ENCODE measurements at regions not wholly inside any gene's neighbourhood (a gene's known extent, or its start where the extent isn't known, plus 50 kb on each side); places are given as distances from the start of the nearest gene placed in this dataset.

GRCh38 chr2:18821431-18821830 is 232.1 kb upstream of the NT5C1B start:
- no peaks in the 10 kb centered on the region for H3K9me3 ChIP-seq (ENCODE audit: control insufficient read depth, low read length)
- no peak for DNase-seq (ENCODE audit: low read depth)
- H3K4me3 ChIP-seq (ENCODE audit: low read length) = no peak overlapping the region
- no peak overlapping the region for H3K9ac ChIP-seq (ENCODE audit: low read length)
- H3K36me3 ChIP-seq (ENCODE audit: control insufficient read depth, insufficient read depth, low read length, severe bottlenecking) = no peaks in the 10 kb centered on the region
- H3K27me3 ChIP-seq (replicated peaks; ENCODE audit: control insufficient read depth, insufficient read depth, low read length) = no peaks in the 10 kb centered on the region
- no peaks in the 10 kb centered on the region for H3K4me1 ChIP-seq (ENCODE audit: control insufficient read depth, insufficient read depth, low read length)

GRCh38 chr2:18820966-18821365 is 231.6 kb upstream of the NT5C1B start:
- Histone ChIP-seq H3K9ac (ENCODE audit: low read length) (no peak overlapping the region), H3K4me1 (ENCODE audit: control insufficient read depth, insufficient read depth, low read length) (no peaks in the 10 kb centered on the region), H3K36me3 (ENCODE audit: control insufficient read depth, insufficient read depth, low read length, severe bottlenecking) (no peaks in the 10 kb centered on the region), H3K27me3 (replicated peaks; ENCODE audit: control insufficient read depth, insufficient read depth, low read length) (no peaks in the 10 kb centered on the region), H3K9me3 (ENCODE audit: control insufficient read depth, low read length) (no peaks in the 10 kb centered on the region), H3K4me3 (ENCODE audit: low read length) (no peak overlapping the region)
- DNase-seq (ENCODE audit: low read depth) = no peak

- DNase-seq (ENCODE audit: low read depth) = no peak
- no peaks in the 10 kb centered on the region for H3K4me1 ChIP-seq (ENCODE audit: control insufficient read depth, insufficient read depth, low read length)
- no peak overlapping the region for H3K9ac ChIP-seq (ENCODE audit: low read length)
- H3K36me3 ChIP-seq (ENCODE audit: control insufficient read depth, insufficient read depth, low read length, severe bottlenecking) = no peaks in the 10 kb centered on the region
- no peaks in the 10 kb centered on the region for H3K9me3 ChIP-seq (ENCODE audit: control insufficient read depth, low read length)
- H3K27me3 ChIP-seq (replicated peaks; ENCODE audit: control insufficient read depth, insufficient read depth, low read length) = no peaks in the 10 kb centered on the region
- no peak overlapping the region for H3K4me3 ChIP-seq (ENCODE audit: low read length)
These were observed 230.2 kb upstream of the NT5C1B start for GRCh38 chr2:18819566-18819965.

- Histone ChIP-seq H3K4me1 (ENCODE audit: control insufficient read depth, insufficient read depth, low read length) (no peaks in the 10 kb centered on the region), H3K4me3 (ENCODE audit: low read length) (no peak overlapping the region), H3K27me3 (replicated peaks; ENCODE audit: control insufficient read depth, insufficient read depth, low read length) (no peaks in the 10 kb centered on the region), H3K9me3 (ENCODE audit: control insufficient read depth, low read length) (no peaks in the 10 kb centered on the region), H3K9ac (ENCODE audit: low read length) (no peak overlapping the region), H3K36me3 (ENCODE audit: control insufficient read depth, insufficient read depth, low read length, severe bottlenecking) (no peaks in the 10 kb centered on the region)
- DNase-seq (ENCODE audit: low read depth) = peak; percentile 82
These were observed 225.0 kb upstream of the NT5C1B start for GRCh38 chr2:18814387-18814786.

GRCh38 chr2:18804536-18804935 is 215.2 kb upstream of the NT5C1B start:
- Histone ChIP-seq H3K9ac (ENCODE audit: low read length) (no peak overlapping the region), H3K4me1 (ENCODE audit: control insufficient read depth, insufficient read depth, low read length) (no peaks in the 10 kb centered on the region), H3K27me3 (replicated peaks; ENCODE audit: control insufficient read depth, insufficient read depth, low read length) (no peaks in the 10 kb centered on the region), H3K36me3 (ENCODE audit: control insufficient read depth, insufficient read depth, low read length, severe bottlenecking) (no peaks in the 10 kb centered on the region), H3K9me3 (ENCODE audit: control insufficient read depth, low read length) (no peaks in the 10 kb centered on the region), H3K4me3 (ENCODE audit: low read length) (no peak overlapping the region)
- DNase-seq (ENCODE audit: low read depth) = no peak

- Histone ChIP-seq H3K36me3 (ENCODE audit: control insufficient read depth, insufficient read depth, low read length, severe bottlenecking) (no peaks in the 10 kb centered on the region), H3K27me3 (replicated peaks; ENCODE audit: control insufficient read depth, insufficient read depth, low read length) (no peaks in the 10 kb centered on the region), H3K9me3 (ENCODE audit: control insufficient read depth, low read length) (no peaks in the 10 kb centered on the region), H3K9ac (ENCODE audit: low read length) (no peak overlapping the region), H3K4me3 (ENCODE audit: low read length) (no peak overlapping the region), H3K4me1 (ENCODE audit: control insufficient read depth, insufficient read depth, low read length) (no peaks in the 10 kb centered on the region)
- no peak for DNase-seq (ENCODE audit: low read depth)
These were observed 214.0 kb upstream of the NT5C1B start for GRCh38 chr2:18803141-18803939.

- Histone ChIP-seq H3K9me3 (ENCODE audit: control insufficient read depth, low read length) (no peaks in the 10 kb centered on the region), H3K4me1 (ENCODE audit: control insufficient read depth, insufficient read depth, low read length) (peaks cover 4% of the 10 kb centered on the region), H3K27me3 (replicated peaks; ENCODE audit: control insufficient read depth, insufficient read depth, low read length) (no peaks in the 10 kb centered on the region), H3K36me3 (ENCODE audit: control insufficient read depth, insufficient read depth, low read length, severe bottlenecking) (no peaks in the 10 kb centered on the region), H3K4me3 (ENCODE audit: low read length) (no peak overlapping the region), H3K9ac (ENCODE audit: low read length) (no peak overlapping the region)
- no peak for DNase-seq (ENCODE audit: low read depth)
These were observed 211.0 kb upstream of the NT5C1B start for GRCh38 chr2:18800240-18800971.

- H3K36me3 ChIP-seq (ENCODE audit: control insufficient read depth, insufficient read depth, low read length, severe bottlenecking) = no peaks in the 10 kb centered on the region
- no peaks in the 10 kb centered on the region for H3K27me3 ChIP-seq (replicated peaks; ENCODE audit: control insufficient read depth, insufficient read depth, low read length)
- H3K4me1 ChIP-seq (ENCODE audit: control insufficient read depth, insufficient read depth, low read length) = peaks cover 4% of the 10 kb centered on the region
- no peak overlapping the region for H3K4me3 ChIP-seq (ENCODE audit: low read length)
- H3K9me3 ChIP-seq (ENCODE audit: control insufficient read depth, low read length) = no peaks in the 10 kb centered on the region
- no peak overlapping the region for H3K9ac ChIP-seq (ENCODE audit: low read length)
- no peak for DNase-seq (ENCODE audit: low read depth)
These were observed 210.0 kb upstream of the NT5C1B start for GRCh38 chr2:18799397-18799796.

- Histone ChIP-seq H3K4me3 (ENCODE audit: low read length) (no peak overlapping the region), H3K9ac (ENCODE audit: low read length) (no peak overlapping the region), H3K9me3 (ENCODE audit: control insufficient read depth, low read length) (no peaks in the 10 kb centered on the region), H3K4me1 (ENCODE audit: control insufficient read depth, insufficient read depth, low read length) (peaks cover 10% of the 10 kb centered on the region), H3K27me3 (replicated peaks; ENCODE audit: control insufficient read depth, insufficient read depth, low read length) (no peaks in the 10 kb centered on the region), H3K36me3 (ENCODE audit: control insufficient read depth, insufficient read depth, low read length, severe bottlenecking) (no peaks in the 10 kb centered on the region)
- no peak for DNase-seq (ENCODE audit: low read depth)
These were observed 207.9 kb upstream of the NT5C1B start for GRCh38 chr2:18797133-18797845.

GRCh38 chr2:18795906-18796305 is 206.5 kb upstream of the NT5C1B start:
- Histone ChIP-seq H3K27me3 (replicated peaks; ENCODE audit: control insufficient read depth, insufficient read depth, low read length) (no peaks in the 10 kb centered on the region), H3K4me3 (ENCODE audit: low read length) (no peak overlapping the region), H3K9me3 (ENCODE audit: control insufficient read depth, low read length) (no peaks in the 10 kb centered on the region), H3K4me1 (ENCODE audit: control insufficient read depth, insufficient read depth, low read length) (peaks cover 15% of the 10 kb centered on the region), H3K9ac (ENCODE audit: low read length) (no peak overlapping the region), H3K36me3 (ENCODE audit: control insufficient read depth, insufficient read depth, low read length, severe bottlenecking) (no peaks in the 10 kb centered on the region)
- peak; percentile 70 for DNase-seq (ENCODE audit: low read depth)

GRCh38 chr2:18792684-18793083 is 203.3 kb upstream of the NT5C1B start:
- Histone ChIP-seq H3K9me3 (ENCODE audit: control insufficient read depth, low read length) (no peaks in the 10 kb centered on the region), H3K4me3 (ENCODE audit: low read length) (no peak overlapping the region), H3K27me3 (replicated peaks; ENCODE audit: control insufficient read depth, insufficient read depth, low read length) (no peaks in the 10 kb centered on the region), H3K36me3 (ENCODE audit: control insufficient read depth, insufficient read depth, low read length, severe bottlenecking) (no peaks in the 10 kb centered on the region), H3K4me1 (ENCODE audit: control insufficient read depth, insufficient read depth, low read length) (peaks cover 18% of the 10 kb centered on the region), H3K9ac (ENCODE audit: low read length) (no peak overlapping the region)
- DNase-seq (ENCODE audit: low read depth) = no peak

Data from adipocyte (in vitro differentiated cells).